Lower leg skin (tissue), 4 donors: ENCODE measurements at regions not wholly inside any gene's neighbourhood (a gene's known extent, or its start where the extent isn't known, plus 50 kb on each side); places are given as distances from the start of the nearest gene placed in this dataset.

ENCODE experiments used
- DNase-seq, 2 donors: peaks; one replicate each; pipeline ENCODE4 v3.0.0-alpha.2; 2019; ENCODE audit warnings: low spot score in 2 of 2
- H3K4me3 ChIP-seq: fragments of 200-600 bp; sonication (generic); 2 replicates; pipeline ENCODE4 v1.5.1; 2017; ENCODE audit warnings: mild to moderate bottlenecking, low read depth; ENCODE audit not compliant: poor library complexity, severe bottlenecking
- POLR2A ChIP-seq, 2 donors: fragments of 450-650 bp; IDR thresholded peaks; one replicate each; pipeline ENCODE4 v1.6.1; 2016 to 2017; ENCODE audit warnings: antibody characterized with exemption in 2 of 2, mild to moderate bottlenecking in 1 of 2, moderate library complexity in 1 of 2
- WGBS, 2 donors: methylation state at CpG; one replicate each; pipeline ENCODE4 v1.1.5; 2018; 5-methylcytosine and 5-hydroxymethylcytosine counted together
- intact Hi-C: fragments of 100-400 bp; cut with DNase I; formaldehyde crosslinking; loops from one replicate; pipeline ENCODE4 v1.15.0; 2023; ENCODE audit warnings: low total_unique reads
- TF ChIP-seq, protein P1 (sequence below), 3 donors: fragments of 450-650 bp; IDR thresholded peaks; one replicate each; pipeline ENCODE4 v1.5.1; 2016; ENCODE audit warnings: antibody characterized with exemption in 3 of 3, mild to moderate bottlenecking in 3 of 3, moderate library complexity in 2 of 3

DNA sequence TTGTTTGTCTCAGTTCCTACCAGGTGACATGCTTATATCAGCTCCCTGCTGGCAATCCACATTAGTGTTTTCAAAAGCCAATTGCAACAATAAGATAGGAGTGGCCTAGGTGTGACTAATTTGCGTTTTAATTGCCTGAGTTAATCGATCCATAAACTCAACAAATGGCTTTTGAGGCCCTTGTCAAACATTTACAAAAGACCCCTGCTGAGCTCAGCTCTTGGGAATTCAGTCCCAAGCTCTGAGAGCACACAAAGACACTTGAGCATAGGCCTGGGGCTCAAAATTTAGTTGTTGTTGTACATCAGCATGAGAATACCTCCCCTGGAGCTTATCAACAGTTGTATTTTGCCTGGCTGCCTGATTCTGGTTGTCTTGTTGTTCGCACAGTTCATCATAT, 1134.4 kb upstream of the TSPY4 start:
- TF ChIP-seq, protein P1, sequence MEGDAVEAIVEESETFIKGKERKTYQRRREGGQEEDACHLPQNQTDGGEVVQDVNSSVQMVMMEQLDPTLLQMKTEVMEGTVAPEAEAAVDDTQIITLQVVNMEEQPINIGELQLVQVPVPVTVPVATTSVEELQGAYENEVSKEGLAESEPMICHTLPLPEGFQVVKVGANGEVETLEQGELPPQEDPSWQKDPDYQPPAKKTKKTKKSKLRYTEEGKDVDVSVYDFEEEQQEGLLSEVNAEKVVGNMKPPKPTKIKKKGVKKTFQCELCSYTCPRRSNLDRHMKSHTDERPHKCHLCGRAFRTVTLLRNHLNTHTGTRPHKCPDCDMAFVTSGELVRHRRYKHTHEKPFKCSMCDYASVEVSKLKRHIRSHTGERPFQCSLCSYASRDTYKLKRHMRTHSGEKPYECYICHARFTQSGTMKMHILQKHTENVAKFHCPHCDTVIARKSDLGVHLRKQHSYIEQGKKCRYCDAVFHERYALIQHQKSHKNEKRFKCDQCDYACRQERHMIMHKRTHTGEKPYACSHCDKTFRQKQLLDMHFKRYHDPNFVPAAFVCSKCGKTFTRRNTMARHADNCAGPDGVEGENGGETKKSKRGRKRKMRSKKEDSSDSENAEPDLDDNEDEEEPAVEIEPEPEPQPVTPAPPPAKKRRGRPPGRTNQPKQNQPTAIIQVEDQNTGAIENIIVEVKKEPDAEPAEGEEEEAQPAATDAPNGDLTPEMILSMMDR (IDR thresholded peaks at IDR 0.05): no peak
- no peak for TF ChIP-seq POLR2A (IDR thresholded peaks at IDR 0.05)
- no peak for DNase-seq
- intact Hi-C loops: no loop called here
- 22% methylated on average over 3 of the region's 3 CpGs; no CpG with 5 or more reads in 1 of the 2 donors for WGBS, 2 donors
- H3K4me3 ChIP-seq: no peak overlapping the region

DNA sequence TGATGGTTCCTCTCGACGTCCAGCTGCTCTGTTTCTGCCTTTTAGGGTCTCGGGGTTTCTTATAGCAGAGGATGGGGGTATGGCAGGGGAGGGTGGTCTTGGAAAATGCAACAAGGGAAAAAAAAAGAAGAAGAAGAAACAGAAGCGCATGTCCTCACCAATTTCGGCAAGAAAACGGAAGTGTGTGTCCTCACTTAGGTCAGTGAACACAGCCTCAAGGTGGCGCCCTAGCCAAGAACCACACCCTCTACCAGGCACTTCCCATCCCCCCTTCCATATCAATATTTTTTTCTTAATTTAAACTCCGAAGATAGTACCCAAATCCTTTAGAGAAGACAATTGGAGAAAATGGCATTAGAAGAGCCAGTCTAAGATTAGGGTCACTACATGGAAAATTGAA, 1096.1 kb upstream of the TSPY4 start:
- DNase-seq: no peak
- TF ChIP-seq, protein P1 (IDR thresholded peaks at IDR 0.05): no peak
- no peak for TF ChIP-seq POLR2A (IDR thresholded peaks at IDR 0.05)
- WGBS, 2 donors: 84% methylated on average over 8 of the region's 8 CpGs; no CpG with 5 or more reads in 1 of the 2 donors
- H3K4me3 ChIP-seq: no peak overlapping the region
- intact Hi-C loops: no loop called here

DNA sequence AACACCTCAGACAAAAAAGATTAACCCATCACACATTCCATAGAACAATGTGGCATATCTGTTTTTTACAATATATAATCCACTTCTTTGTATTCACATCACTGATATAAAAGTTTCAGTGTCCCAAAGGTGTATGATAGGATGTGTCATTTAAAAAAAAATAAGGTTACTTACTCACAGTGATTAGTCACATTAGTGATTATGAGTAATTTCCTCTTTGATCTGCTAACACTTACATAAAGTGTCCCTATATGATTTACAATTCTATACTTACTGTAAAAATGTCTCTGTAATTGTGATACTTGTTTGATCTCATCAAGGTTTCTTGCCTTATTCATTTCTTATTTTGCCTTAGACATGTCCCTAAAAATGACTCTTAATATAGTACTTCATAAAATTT, 1063.5 kb upstream of the TSPY4 start:
- no peak overlapping the region for H3K4me3 ChIP-seq
- TF ChIP-seq, protein P1 (IDR thresholded peaks at IDR 0.05): no peak
- no peak for TF ChIP-seq POLR2A (IDR thresholded peaks at IDR 0.05)
- intact Hi-C loops: no loop called here
- no peak for DNase-seq

DNA sequence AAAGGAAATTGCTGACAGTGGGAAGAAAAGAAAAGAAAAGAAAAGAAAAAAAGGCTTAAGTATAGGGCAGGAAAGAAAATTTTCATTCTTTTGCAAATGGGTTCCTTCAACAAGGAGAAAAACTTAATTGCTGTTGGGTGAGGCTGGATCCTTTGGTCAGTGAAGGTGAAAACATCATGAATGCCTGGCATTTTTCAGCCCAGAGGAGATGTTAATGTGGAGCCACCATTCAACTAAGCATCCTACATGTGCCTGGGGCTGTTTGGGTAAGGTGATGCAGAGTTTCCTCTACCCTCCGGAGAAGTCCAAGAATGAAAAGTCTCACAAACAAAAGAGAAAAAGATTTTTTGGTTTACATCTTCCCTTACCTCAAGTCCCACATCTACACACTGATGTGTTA, 1032.2 kb upstream of the TSPY4 start:
- no peak for TF ChIP-seq POLR2A (IDR thresholded peaks at IDR 0.05)
- TF ChIP-seq, protein P1 (IDR thresholded peaks at IDR 0.05): no peak
- 82% methylated on average over 1 of the region's 1 CpG; no CpG with 5 or more reads in 1 of the 2 donors for WGBS, 2 donors
- intact Hi-C loops: no loop called here
- H3K4me3 ChIP-seq: no peak overlapping the region
- DNase-seq: no peak

DNA sequence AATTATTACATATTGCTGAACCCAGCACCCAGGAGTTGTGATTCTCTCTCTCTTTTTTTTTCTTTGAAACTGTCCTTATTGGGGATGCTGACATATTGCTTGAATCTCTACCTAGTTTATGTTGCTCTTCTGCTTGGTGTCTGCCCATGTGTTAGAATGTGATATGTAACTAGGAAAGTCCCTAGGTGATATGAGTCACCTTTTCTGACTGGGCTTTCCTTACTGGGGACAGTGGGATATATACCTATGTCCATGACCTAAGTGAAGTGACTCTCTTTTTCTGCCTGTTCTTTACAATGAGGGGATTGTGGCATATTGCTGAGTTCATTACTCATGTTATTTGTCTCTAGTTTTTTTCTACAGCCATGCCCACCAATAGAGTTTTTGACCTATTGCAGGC, 1013.2 kb upstream of the TSPY4 start:
- no peak for DNase-seq
- no peak overlapping the region for H3K4me3 ChIP-seq
- intact Hi-C loops: no loop called here
- no peak for TF ChIP-seq POLR2A (IDR thresholded peaks at IDR 0.05)
- TF ChIP-seq, protein P1 (IDR thresholded peaks at IDR 0.05): no peak

DNA sequence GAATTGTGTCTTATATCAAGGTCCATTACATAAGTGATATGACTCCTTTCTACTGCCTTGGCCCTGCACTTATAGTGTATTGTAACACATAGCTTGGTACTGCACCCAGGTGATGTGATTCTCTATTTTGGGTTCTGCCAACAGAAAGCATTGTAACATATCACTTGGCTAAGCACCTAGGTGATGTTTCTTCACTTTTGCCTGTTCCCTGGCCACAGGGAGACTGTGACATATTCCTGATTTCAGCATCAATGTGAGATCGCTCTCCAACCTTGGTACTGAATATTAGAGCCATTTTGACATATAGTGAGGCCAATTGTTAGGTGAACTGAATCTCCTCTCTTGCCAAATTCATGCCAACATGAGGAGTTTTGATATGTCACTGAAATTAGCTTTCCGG, 1010.3 kb upstream of the TSPY4 start:
- TF ChIP-seq, protein P1 (IDR thresholded peaks at IDR 0.05): no peak
- no peak for TF ChIP-seq POLR2A (IDR thresholded peaks at IDR 0.05)
- no peak overlapping the region for H3K4me3 ChIP-seq
- DNase-seq: no peak
- WGBS, 2 donors: 53% methylated on average over 2 of the region's 2 CpGs; no CpG with 5 or more reads in 1 of the 2 donors
- intact Hi-C loops: no loop called here
